Mucosa of gallbladder (tissue), 1 donor: ENCODE measurements at regions not wholly inside any gene's neighbourhood (a gene's known extent, or its start where the extent isn't known, plus 50 kb on each side); places are given as distances from the start of the nearest gene placed in this dataset.
A peak's percentile ranks its signal among the peaks of the same experiment; 100 is the strongest.
"Not testable (repeated sequence)": the region's sequence is repeated elsewhere in the genome, so short reads cannot be mapped to it uniquely, and the experiment has no call there.

Experiments used
- DNase-seq: peaks from one replicate; pipeline ENCODE4 v3.0.0-alpha.2; 2020; ENCODE audit warnings: low spot score
- donor health status: DM: no; HTN: no; CAD: no.

GRCh38 chr18:21928925-21929324 lies 188.3 kb downstream of the MIB1 start:
- DNase-seq: no peak

- DNase-seq: no peak
Observed at GRCh38 chr18:21930177-21930576, 189.6 kb downstream of the MIB1 start.

- no peak for DNase-seq
Observed at GRCh38 chr18:21933931-21934765, 193.6 kb downstream of the MIB1 start.

GRCh38 chr18:21934766-21935015 lies 194.1 kb downstream of the MIB1 start:
- no peak for DNase-seq

GRCh38 chr18:21943456-21943855 lies 202.9 kb downstream of the MIB1 start:
- no peak for DNase-seq

- no peak for DNase-seq
Observed at GRCh38 chr18:21949326-21950015, 208.9 kb downstream of the MIB1 start.

- peak; percentile 79 for DNase-seq
Observed at GRCh38 chr18:21955757-21956652, 213.4 kb upstream of the GATA6 start.

- DNase-seq: no peak
Observed at GRCh38 chr18:21958263-21958662, 211.1 kb upstream of the GATA6 start.

GRCh38 chr18:21958707-21959450 lies 210.5 kb upstream of the GATA6 start:
- no peak for DNase-seq

GRCh38 chr18:21960189-21960588 lies 209.2 kb upstream of the GATA6 start:
- DNase-seq: no peak

GRCh38 chr18:21963336-21963735 lies 206.1 kb upstream of the GATA6 start:
- no peak for DNase-seq

GRCh38 chr18:21968338-21968737 lies 201.1 kb upstream of the GATA6 start:
- peak; percentile 14 for DNase-seq

- DNase-seq: no peak
Observed at GRCh38 chr18:21972281-21972680, 197.1 kb upstream of the GATA6 start.

GRCh38 chr18:21975954-21976353 lies 193.4 kb upstream of the GATA6 start:
- DNase-seq: not testable (repeated sequence)

- DNase-seq: no peak
Observed at GRCh38 chr18:21978546-21979170, 190.7 kb upstream of the GATA6 start.

- no peak for DNase-seq
Observed at GRCh38 chr18:21979171-21979560, 190.2 kb upstream of the GATA6 start.

GRCh38 chr18:21979759-21980158 lies 189.6 kb upstream of the GATA6 start:
- DNase-seq: no peak

- no peak for DNase-seq
Observed at GRCh38 chr18:21980744-21981143, 188.6 kb upstream of the GATA6 start.

GRCh38 chr18:21981489-21981888 lies 187.9 kb upstream of the GATA6 start:
- not testable (repeated sequence) for DNase-seq

GRCh38 chr18:21991081-21991534 lies 178.3 kb upstream of the GATA6 start:
- no peak for DNase-seq

- peak; percentile 27 for DNase-seq
Observed at GRCh38 chr18:21991886-21992285, 177.5 kb upstream of the GATA6 start.
